ENCODE measurements at regions not wholly inside any gene's neighbourhood (a gene's known extent, or its start where the extent isn't known, plus 50 kb on each side); places are given as distances from the start of the nearest gene placed in this dataset.

- no peak for DNase-seq (ENCODE audit: low read depth in 6 of 9, low spot score in 9 of 9)
- H3K4me3 ChIP-seq (ENCODE audit: low read length in 2 of 2): no peak overlapping the region
- no peaks in the 10 kb centered on the region for H3K4me1 ChIP-seq (ENCODE audit: control insufficient read depth in 2 of 2, insufficient read depth in 2 of 2, low read length in 2 of 2)
- no peaks in the 10 kb centered on the region for H3K27me3 ChIP-seq (ENCODE audit: control insufficient read depth in 2 of 2, insufficient read depth in 1 of 2, low read length in 1 of 2)
- H3K36me3 ChIP-seq (ENCODE audit: control insufficient read depth in 2 of 2, insufficient read depth in 2 of 2, low read length in 1 of 2): no peaks in the 10 kb centered on the region
- 88% methylated on average over 3 of the region's 3 CpGs for WGBS
- H3K9me3 ChIP-seq (ENCODE audit: control insufficient read depth in 2 of 2, insufficient read depth in 1 of 2, low read length in 1 of 2): no peaks in the 10 kb centered on the region
- no peak overlapping the region for H3K27ac ChIP-seq (ENCODE audit: low read depth in 1 of 2, low read length in 1 of 2)
Measured at GRCh38 chr4:126715681-126716080, 917.1 kb upstream of the INTU start.

- WGBS: 81% methylated on average over 4 of the region's 4 CpGs
- no peaks in the 10 kb centered on the region for H3K4me1 ChIP-seq (ENCODE audit: control insufficient read depth in 2 of 2, insufficient read depth in 2 of 2, low read length in 2 of 2)
- no peak for DNase-seq (ENCODE audit: low read depth in 6 of 9, low spot score in 9 of 9)
- no peaks in the 10 kb centered on the region for H3K27me3 ChIP-seq (ENCODE audit: control insufficient read depth in 2 of 2, insufficient read depth in 1 of 2, low read length in 1 of 2)
- H3K36me3 ChIP-seq (ENCODE audit: control insufficient read depth in 2 of 2, insufficient read depth in 2 of 2, low read length in 1 of 2): no peaks in the 10 kb centered on the region
- no peak overlapping the region for H3K27ac ChIP-seq (ENCODE audit: low read depth in 1 of 2, low read length in 1 of 2)
- H3K9me3 ChIP-seq (ENCODE audit: control insufficient read depth in 2 of 2, insufficient read depth in 1 of 2, low read length in 1 of 2): no peaks in the 10 kb centered on the region
- H3K4me3 ChIP-seq (ENCODE audit: low read length in 2 of 2): no peak overlapping the region
Measured at GRCh38 chr4:126718136-126718535, 914.6 kb upstream of the INTU start.

DNA sequence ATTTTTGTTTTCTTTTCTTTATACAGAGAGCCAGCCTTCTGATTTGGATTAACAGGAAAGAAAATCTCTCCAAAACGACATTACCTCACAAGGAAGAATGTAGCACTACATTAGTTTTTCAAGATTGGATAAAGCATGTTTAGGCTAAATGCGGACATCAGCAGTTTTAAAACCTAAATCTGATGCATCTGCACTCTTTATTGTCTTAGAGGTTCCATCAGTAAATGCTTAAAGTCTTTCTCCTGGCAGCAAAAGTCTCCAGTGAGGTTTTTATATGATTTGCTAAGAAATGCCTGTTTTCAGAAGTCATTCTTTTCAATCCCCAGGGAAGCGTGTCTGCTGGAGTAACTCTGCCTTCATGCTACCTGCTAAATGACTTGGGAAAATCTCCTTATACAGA, 912.9 kb upstream of the INTU start:
- no peak for DNase-seq (ENCODE audit: low read depth in 6 of 9, low spot score in 9 of 9)
- Histone ChIP-seq H3K27ac (ENCODE audit: low read depth in 1 of 2, low read length in 1 of 2) (no peak overlapping the region), H3K27me3 (ENCODE audit: control insufficient read depth in 2 of 2, insufficient read depth in 1 of 2, low read length in 1 of 2) (no peaks in the 10 kb centered on the region), H3K4me3 (ENCODE audit: low read length in 2 of 2) (no peak overlapping the region), H3K9me3 (ENCODE audit: control insufficient read depth in 2 of 2, insufficient read depth in 1 of 2, low read length in 1 of 2) (no peaks in the 10 kb centered on the region), H3K36me3 (ENCODE audit: control insufficient read depth in 2 of 2, insufficient read depth in 2 of 2, low read length in 1 of 2) (no peaks in the 10 kb centered on the region), H3K4me1 (ENCODE audit: control insufficient read depth in 2 of 2, insufficient read depth in 2 of 2, low read length in 2 of 2) (no peaks in the 10 kb centered on the region)
- 85% methylated on average over 3 of the region's 3 CpGs for WGBS

DNA sequence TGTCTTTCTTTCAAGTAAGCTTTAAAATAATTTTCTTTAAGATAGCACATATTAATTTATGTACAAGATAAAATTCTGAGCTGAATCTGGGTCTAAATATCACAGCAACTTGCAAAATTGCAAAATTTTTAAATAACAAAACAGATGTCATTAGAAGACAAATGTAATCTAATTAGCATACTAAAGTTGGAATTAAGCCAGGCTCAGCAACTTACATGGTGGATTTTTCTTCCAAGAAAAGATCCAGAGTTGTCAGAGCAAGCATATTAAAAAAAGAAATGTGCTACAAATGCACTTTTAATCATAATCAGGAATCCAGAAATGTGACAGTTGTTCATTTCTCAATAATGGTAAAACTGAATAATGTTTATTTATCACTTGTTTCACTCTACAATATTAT, 906.9 kb upstream of the INTU start:
- Histone ChIP-seq H3K9me3 (ENCODE audit: control insufficient read depth in 2 of 2, insufficient read depth in 1 of 2, low read length in 1 of 2) (peaks cover 0 to 4% of the 10 kb centered on the region in 2 donors), H3K36me3 (ENCODE audit: control insufficient read depth in 2 of 2, insufficient read depth in 2 of 2, low read length in 1 of 2) (no peaks in the 10 kb centered on the region), H3K27ac (ENCODE audit: low read depth in 1 of 2, low read length in 1 of 2) (no peak overlapping the region), H3K4me3 (ENCODE audit: low read length in 2 of 2) (no peak overlapping the region), H3K4me1 (ENCODE audit: control insufficient read depth in 2 of 2, insufficient read depth in 2 of 2, low read length in 2 of 2) (no peaks in the 10 kb centered on the region), H3K27me3 (ENCODE audit: control insufficient read depth in 2 of 2, insufficient read depth in 1 of 2, low read length in 1 of 2) (no peaks in the 10 kb centered on the region)
- DNase-seq (ENCODE audit: low read depth in 6 of 9, low spot score in 9 of 9): no peak

GRCh38 chr4:126727461-126727860, 905.3 kb upstream of the INTU start:
- no peak overlapping the region for H3K27ac ChIP-seq (ENCODE audit: low read depth in 1 of 2, low read length in 1 of 2)
- WGBS: 77% methylated on average over 1 of the region's 1 CpG
- no peak for DNase-seq (ENCODE audit: low read depth in 6 of 9, low spot score in 9 of 9)
- H3K9me3 ChIP-seq (ENCODE audit: control insufficient read depth in 2 of 2, insufficient read depth in 1 of 2, low read length in 1 of 2): peaks cover 0 to 4% of the 10 kb centered on the region in 2 donors
- no peaks in the 10 kb centered on the region for H3K4me1 ChIP-seq (ENCODE audit: control insufficient read depth in 2 of 2, insufficient read depth in 2 of 2, low read length in 2 of 2)
- H3K27me3 ChIP-seq (ENCODE audit: control insufficient read depth in 2 of 2, insufficient read depth in 1 of 2, low read length in 1 of 2): no peaks in the 10 kb centered on the region
- H3K36me3 ChIP-seq (ENCODE audit: control insufficient read depth in 2 of 2, insufficient read depth in 2 of 2, low read length in 1 of 2): no peaks in the 10 kb centered on the region
- H3K4me3 ChIP-seq (ENCODE audit: low read length in 2 of 2): no peak overlapping the region

GRCh38 chr4:126731062-126731461, 901.7 kb upstream of the INTU start:
- no peaks in the 10 kb centered on the region for H3K27me3 ChIP-seq (ENCODE audit: control insufficient read depth in 2 of 2, insufficient read depth in 1 of 2, low read length in 1 of 2)
- no peaks in the 10 kb centered on the region for H3K36me3 ChIP-seq (ENCODE audit: control insufficient read depth in 2 of 2, insufficient read depth in 2 of 2, low read length in 1 of 2)
- peaks cover 0 to 4% of the 10 kb centered on the region in 2 donors for H3K9me3 ChIP-seq (ENCODE audit: control insufficient read depth in 2 of 2, insufficient read depth in 1 of 2, low read length in 1 of 2)
- 99% methylated on average over 2 of the region's 2 CpGs for whole genome bisulfite sequencing
- no peak overlapping the region for H3K27ac ChIP-seq (ENCODE audit: low read depth in 1 of 2, low read length in 1 of 2)
- H3K4me1 ChIP-seq (ENCODE audit: control insufficient read depth in 2 of 2, insufficient read depth in 2 of 2, low read length in 2 of 2): no peaks in the 10 kb centered on the region
- H3K4me3 ChIP-seq (ENCODE audit: low read length in 2 of 2): no peak overlapping the region
- DNase-seq (ENCODE audit: low read depth in 6 of 9, low spot score in 9 of 9): no peak

DNA sequence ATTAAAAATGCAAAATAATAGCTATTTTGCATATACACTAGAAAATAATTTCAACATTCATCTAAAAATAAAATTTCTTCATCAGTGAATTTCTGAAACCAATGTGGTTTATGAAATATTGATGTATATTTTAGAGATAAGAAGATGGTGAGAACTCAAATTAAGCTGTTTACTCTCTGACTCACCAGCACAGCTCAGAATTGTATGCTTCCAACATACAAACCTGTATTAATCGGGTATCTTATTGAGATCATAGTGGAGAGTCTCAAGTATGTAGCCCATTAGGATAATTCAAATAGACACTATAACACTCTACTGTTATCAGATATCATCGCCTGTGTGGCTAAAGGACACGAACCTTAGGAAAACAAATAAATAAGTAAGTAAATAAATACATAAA, 899.5 kb upstream of the INTU start:
- Histone ChIP-seq H3K36me3 (ENCODE audit: control insufficient read depth in 2 of 2, insufficient read depth in 2 of 2, low read length in 1 of 2) (no peaks in the 10 kb centered on the region), H3K27me3 (ENCODE audit: control insufficient read depth in 2 of 2, insufficient read depth in 1 of 2, low read length in 1 of 2) (no peaks in the 10 kb centered on the region), H3K9me3 (ENCODE audit: control insufficient read depth in 2 of 2, insufficient read depth in 1 of 2, low read length in 1 of 2) (peaks cover 0 to 4% of the 10 kb centered on the region in 2 donors), H3K4me3 (ENCODE audit: low read length in 2 of 2) (no peak overlapping the region), H3K4me1 (ENCODE audit: control insufficient read depth in 2 of 2, insufficient read depth in 2 of 2, low read length in 2 of 2) (no peaks in the 10 kb centered on the region), H3K27ac (ENCODE audit: low read depth in 1 of 2, low read length in 1 of 2) (no peak overlapping the region)
- 80% methylated on average over 3 of the region's 3 CpGs for WGBS
- no peak for DNase-seq (ENCODE audit: low read depth in 6 of 9, low spot score in 9 of 9)

- Histone ChIP-seq H3K27me3 (ENCODE audit: control insufficient read depth in 2 of 2, insufficient read depth in 1 of 2, low read length in 1 of 2) (no peaks in the 10 kb centered on the region), H3K36me3 (ENCODE audit: control insufficient read depth in 2 of 2, insufficient read depth in 2 of 2, low read length in 1 of 2) (no peaks in the 10 kb centered on the region), H3K4me1 (ENCODE audit: control insufficient read depth in 2 of 2, insufficient read depth in 2 of 2, low read length in 2 of 2) (no peaks in the 10 kb centered on the region), H3K9me3 (ENCODE audit: control insufficient read depth in 2 of 2, insufficient read depth in 1 of 2, low read length in 1 of 2) (peaks cover 0 to 4% of the 10 kb centered on the region in 2 donors), H3K27ac (ENCODE audit: low read depth in 1 of 2, low read length in 1 of 2) (no peak overlapping the region), H3K4me3 (ENCODE audit: low read length in 2 of 2) (no peak overlapping the region)
- WGBS: 90% methylated on average over 2 of the region's 2 CpGs
- no peak for DNase-seq (ENCODE audit: low read depth in 6 of 9, low spot score in 9 of 9)
Measured at GRCh38 chr4:126734465-126734864, 898.3 kb upstream of the INTU start.

GRCh38 chr4:126735294-126736132, 897.2 kb upstream of the INTU start:
- no peak for DNase-seq (ENCODE audit: low read depth in 6 of 9, low spot score in 9 of 9)
- no peak overlapping the region for H3K27ac ChIP-seq (ENCODE audit: low read depth in 1 of 2, low read length in 1 of 2)
- 94% methylated on average over 3 of the region's 3 CpGs for WGBS
- H3K4me3 ChIP-seq (ENCODE audit: low read length in 2 of 2): no peak overlapping the region
- H3K4me1 ChIP-seq (ENCODE audit: control insufficient read depth in 2 of 2, insufficient read depth in 2 of 2, low read length in 2 of 2): no peaks in the 10 kb centered on the region
- H3K27me3 ChIP-seq (ENCODE audit: control insufficient read depth in 2 of 2, insufficient read depth in 1 of 2, low read length in 1 of 2): no peaks in the 10 kb centered on the region
- H3K36me3 ChIP-seq (ENCODE audit: control insufficient read depth in 2 of 2, insufficient read depth in 2 of 2, low read length in 1 of 2): no peaks in the 10 kb centered on the region
- H3K9me3 ChIP-seq (ENCODE audit: control insufficient read depth in 2 of 2, insufficient read depth in 1 of 2, low read length in 1 of 2): peaks cover 0 to 3% of the 10 kb centered on the region in 2 donors
